ENCODE measurements at regions not wholly inside any gene's neighbourhood (a gene's known extent, or its start where the extent isn't known, plus 50 kb on each side); places are given as distances from the start of the nearest gene placed in this dataset.

DNA sequence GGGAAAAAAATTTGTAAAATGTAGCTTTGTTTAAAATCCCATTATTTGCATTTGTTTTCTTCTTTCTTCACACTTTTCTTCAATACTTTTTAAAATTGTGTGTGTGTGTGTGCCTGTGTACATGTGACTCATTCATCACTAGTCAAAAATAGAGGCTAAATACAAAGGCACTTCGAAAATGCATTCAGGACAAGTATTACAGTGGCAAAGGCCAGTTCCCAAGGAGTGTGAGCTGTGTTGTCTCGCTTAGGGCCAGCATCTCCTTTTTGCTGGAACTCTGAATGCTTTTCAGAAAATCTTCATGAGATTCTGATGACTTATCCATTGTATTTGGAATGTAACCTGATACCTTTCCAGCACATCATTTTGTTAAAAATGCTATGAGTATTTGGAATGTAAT lies 288.5 kb upstream of the CNR1 start:
- DNase-seq, result no peak
- Histone ChIP-seq H3K4me3 (ENCODE audit: low read depth, low read length) (no peak overlapping the region), H3K27me3 (replicated peaks; ENCODE audit: control insufficient read depth, insufficient read depth, low read length) (no peaks in the 10 kb centered on the region), H3K9me3 (no peaks in the 10 kb centered on the region), H3K36me3 (ENCODE audit: control insufficient read depth, insufficient read depth, low read length) (no peaks in the 10 kb centered on the region), H3K4me1 (no peaks in the 10 kb centered on the region)
- no peak overlapping the region for H3K27ac Mint-ChIP-seq (ENCODE audit: unreplicated experiment)
- H3K4me1 Mint-ChIP-seq (ENCODE audit: low read depth, unreplicated experiment), result no peaks in the 10 kb centered on the region
- H3K9me3 Mint-ChIP-seq (ENCODE audit: unreplicated experiment), result no peaks in the 10 kb centered on the region
- H3K36me3 Mint-ChIP-seq (ENCODE audit: insufficient read depth, unreplicated experiment), result no peaks in the 10 kb centered on the region
- ChIA-PET CTCF (no interaction called here), POLR2A (no interaction called here)
- H3K4me3 Mint-ChIP-seq (ENCODE audit: unreplicated experiment), result no peak overlapping the region
- TF ChIP-seq, protein P1, sequence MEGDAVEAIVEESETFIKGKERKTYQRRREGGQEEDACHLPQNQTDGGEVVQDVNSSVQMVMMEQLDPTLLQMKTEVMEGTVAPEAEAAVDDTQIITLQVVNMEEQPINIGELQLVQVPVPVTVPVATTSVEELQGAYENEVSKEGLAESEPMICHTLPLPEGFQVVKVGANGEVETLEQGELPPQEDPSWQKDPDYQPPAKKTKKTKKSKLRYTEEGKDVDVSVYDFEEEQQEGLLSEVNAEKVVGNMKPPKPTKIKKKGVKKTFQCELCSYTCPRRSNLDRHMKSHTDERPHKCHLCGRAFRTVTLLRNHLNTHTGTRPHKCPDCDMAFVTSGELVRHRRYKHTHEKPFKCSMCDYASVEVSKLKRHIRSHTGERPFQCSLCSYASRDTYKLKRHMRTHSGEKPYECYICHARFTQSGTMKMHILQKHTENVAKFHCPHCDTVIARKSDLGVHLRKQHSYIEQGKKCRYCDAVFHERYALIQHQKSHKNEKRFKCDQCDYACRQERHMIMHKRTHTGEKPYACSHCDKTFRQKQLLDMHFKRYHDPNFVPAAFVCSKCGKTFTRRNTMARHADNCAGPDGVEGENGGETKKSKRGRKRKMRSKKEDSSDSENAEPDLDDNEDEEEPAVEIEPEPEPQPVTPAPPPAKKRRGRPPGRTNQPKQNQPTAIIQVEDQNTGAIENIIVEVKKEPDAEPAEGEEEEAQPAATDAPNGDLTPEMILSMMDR (IDR thresholded peaks at IDR 0.05; ENCODE audit: insufficient read depth in 1 of 2, low read depth in 1 of 2, low read length in 1 of 2, severe bottlenecking in 1 of 2, unreplicated experiment in 1 of 2), result no peak
- BruUV-seq (replicated peaks), result no TSS peak
- H3K27me3 Mint-ChIP-seq (ENCODE audit: insufficient read depth, unreplicated experiment), result peaks cover 5% of the 10 kb centered on the region
- intact Hi-C loops (cut with micrococcal nuclease; ENCODE audit: unreplicated experiment), result no loop called here

DNA sequence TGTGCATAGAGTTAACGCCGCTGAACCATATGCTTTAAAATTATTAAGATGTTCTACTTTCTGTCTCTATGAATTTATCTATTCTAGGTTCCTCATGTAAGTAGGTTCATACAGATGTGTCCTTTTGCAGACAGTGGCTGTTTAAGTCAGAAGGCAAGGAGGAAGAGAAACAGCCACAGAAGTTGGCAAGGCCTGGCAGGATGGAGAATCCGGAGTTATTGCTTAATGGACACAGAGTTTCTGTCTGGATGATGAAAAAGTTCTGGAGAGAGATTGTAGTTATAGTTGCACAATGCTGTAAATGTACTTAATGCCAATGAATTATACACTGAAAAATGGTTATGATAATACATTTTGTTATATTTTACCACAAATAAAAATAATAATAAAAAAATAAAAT lies 283.6 kb upstream of the CNR1 start:
- Histone ChIP-seq H3K4me1 (no peaks in the 10 kb centered on the region), H3K4me3 (ENCODE audit: low read depth, low read length) (no peak overlapping the region), H3K9me3 (no peaks in the 10 kb centered on the region), H3K36me3 (ENCODE audit: control insufficient read depth, insufficient read depth, low read length) (no peaks in the 10 kb centered on the region), H3K27me3 (replicated peaks; ENCODE audit: control insufficient read depth, insufficient read depth, low read length) (no peaks in the 10 kb centered on the region)
- H3K4me1 Mint-ChIP-seq (ENCODE audit: low read depth, unreplicated experiment), result no peaks in the 10 kb centered on the region
- ChIA-PET CTCF (no interaction called here), POLR2A (no interaction called here)
- no peak overlapping the region for H3K27ac Mint-ChIP-seq (ENCODE audit: unreplicated experiment)
- intact Hi-C loops (cut with micrococcal nuclease; ENCODE audit: unreplicated experiment), result no loop called here
- H3K27me3 Mint-ChIP-seq (ENCODE audit: insufficient read depth, unreplicated experiment), result peaks cover 10% of the 10 kb centered on the region
- DNase-seq, result no peak
- no peaks in the 10 kb centered on the region for H3K9me3 Mint-ChIP-seq (ENCODE audit: unreplicated experiment)
- no peaks in the 10 kb centered on the region for H3K36me3 Mint-ChIP-seq (ENCODE audit: insufficient read depth, unreplicated experiment)
- no peak overlapping the region for H3K4me3 Mint-ChIP-seq (ENCODE audit: unreplicated experiment)
- TF ChIP-seq, protein P1 (IDR thresholded peaks at IDR 0.05; ENCODE audit: insufficient read depth in 1 of 2, low read depth in 1 of 2, low read length in 1 of 2, severe bottlenecking in 1 of 2, unreplicated experiment in 1 of 2), result no peak
- no TSS peak for BruUV-seq (replicated peaks)

DNA sequence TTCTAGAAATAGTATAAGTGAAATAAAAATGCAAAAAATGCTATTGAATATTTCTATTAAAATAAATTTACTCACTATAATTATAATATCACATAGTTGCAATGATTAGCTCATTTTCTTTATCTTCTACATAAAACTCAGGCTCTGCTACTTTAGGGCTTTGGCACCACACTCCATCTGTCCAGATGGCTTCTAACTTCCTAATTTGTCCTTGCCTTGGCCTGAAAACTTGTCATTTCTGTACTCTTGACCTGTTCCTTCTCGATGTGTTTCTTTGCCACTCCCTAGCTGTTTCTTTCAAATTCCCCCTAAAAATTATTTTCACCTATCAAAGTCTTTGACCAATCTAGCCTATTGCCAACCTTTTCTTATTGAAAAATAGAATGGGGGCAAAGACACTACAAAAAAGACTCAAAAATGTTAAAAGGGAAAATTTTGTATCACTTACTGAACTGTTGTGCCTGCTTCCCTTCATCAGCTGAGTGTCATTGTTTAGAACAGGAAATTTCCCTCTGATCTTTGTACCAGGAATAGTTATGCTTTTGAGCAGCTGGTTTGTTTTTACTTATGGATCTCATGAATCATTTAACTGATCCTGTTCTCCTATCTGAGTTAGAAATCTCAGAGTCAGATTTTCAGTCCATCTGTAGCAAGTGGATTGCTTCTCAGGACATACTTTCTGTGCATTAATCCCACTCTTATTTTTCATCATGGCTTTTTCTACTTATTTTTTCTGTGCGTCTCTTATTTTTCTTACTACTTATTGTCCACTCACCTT lies 279.2 kb upstream of the CNR1 start:
- Histone ChIP-seq H3K27me3 (replicated peaks; ENCODE audit: control insufficient read depth, insufficient read depth, low read length) (no peaks in the 10 kb centered on the region), H3K4me1 (no peaks in the 10 kb centered on the region), H3K4me3 (ENCODE audit: low read depth, low read length) (no peak overlapping the region), H3K9me3 (no peaks in the 10 kb centered on the region), H3K36me3 (ENCODE audit: control insufficient read depth, insufficient read depth, low read length) (no peaks in the 10 kb centered on the region)
- ChIA-PET CTCF (no interaction called here), POLR2A (no interaction called here)
- Mint-ChIP-seq H3K9me3 (ENCODE audit: unreplicated experiment) (no peaks in the 10 kb centered on the region), H3K4me1 (ENCODE audit: low read depth, unreplicated experiment) (no peaks in the 10 kb centered on the region), H3K27me3 (ENCODE audit: insufficient read depth, unreplicated experiment) (peaks cover 8% of the 10 kb centered on the region), H3K36me3 (ENCODE audit: insufficient read depth, unreplicated experiment) (no peaks in the 10 kb centered on the region), H3K4me3 (ENCODE audit: unreplicated experiment) (no peak overlapping the region), H3K27ac (ENCODE audit: unreplicated experiment) (no peak overlapping the region)
- BruUV-seq (replicated peaks), result no TSS peak
- intact Hi-C loops (cut with micrococcal nuclease; ENCODE audit: unreplicated experiment), result no loop called here
- TF ChIP-seq, protein P1 (IDR thresholded peaks at IDR 0.05; ENCODE audit: insufficient read depth in 1 of 2, low read depth in 1 of 2, low read length in 1 of 2, severe bottlenecking in 1 of 2, unreplicated experiment in 1 of 2), result no peak
- no peak for DNase-seq
